ENCODE measurements at regions not wholly inside any gene's neighbourhood (a gene's known extent, or its start where the extent isn't known, plus 50 kb on each side); places are given as distances from the start of the nearest gene placed in this dataset.
"Not testable (repeated sequence)": the region's sequence is repeated elsewhere in the genome, so short reads cannot be mapped to it uniquely, and the experiment has no call there.

GRCh38 chr5:86095092-86095491 lies 522.6 kb upstream of the COX7C start:
- DNase-seq, result no peak

GRCh38 chr5:86101966-86102365 lies 515.8 kb upstream of the COX7C start:
- no peak for DNase-seq

- no peak for DNase-seq
Observed at GRCh38 chr5:86108825-86109224, 508.9 kb upstream of the COX7C start.

- DNase-seq, result no peak
Observed at GRCh38 chr5:86112249-86112648, 505.5 kb upstream of the COX7C start.

GRCh38 chr5:86115164-86115563 lies 502.6 kb upstream of the COX7C start:
- DNase-seq, result no peak

GRCh38 chr5:86118542-86118941 lies 499.2 kb upstream of the COX7C start:
- no peak for DNase-seq

- DNase-seq, result no peak
Observed at GRCh38 chr5:86124333-86124732, 493.4 kb upstream of the COX7C start.

GRCh38 chr5:86125731-86126601 lies 491.8 kb upstream of the COX7C start:
- DNase-seq, result no peak

GRCh38 chr5:86127696-86128095 lies 490.0 kb upstream of the COX7C start:
- no peak for DNase-seq

- no peak for DNase-seq
Observed at GRCh38 chr5:86129009-86129408, 488.7 kb upstream of the COX7C start.

- no peak for DNase-seq
Observed at GRCh38 chr5:86137297-86137696, 480.4 kb upstream of the COX7C start.

- no peak for DNase-seq
Observed at GRCh38 chr5:86143837-86144236, 473.9 kb upstream of the COX7C start.

- DNase-seq, result no peak
Observed at GRCh38 chr5:86152988-86153560, 464.7 kb upstream of the COX7C start.

- no peak for DNase-seq
Observed at GRCh38 chr5:86155796-86156195, 461.9 kb upstream of the COX7C start.

- no peak for DNase-seq
Observed at GRCh38 chr5:86170194-86170593, 447.5 kb upstream of the COX7C start.

- DNase-seq, result no peak
Observed at GRCh38 chr5:86175224-86175623, 442.5 kb upstream of the COX7C start.

- DNase-seq, result no peak
Observed at GRCh38 chr5:86199287-86199686, 418.5 kb upstream of the COX7C start.

GRCh38 chr5:86228147-86228546 lies 389.6 kb upstream of the COX7C start:
- no peak for DNase-seq

- DNase-seq, result no peak
Observed at GRCh38 chr5:86232246-86232645, 385.5 kb upstream of the COX7C start.

- no peak for DNase-seq
Observed at GRCh38 chr5:86244153-86244552, 373.6 kb upstream of the COX7C start.

- no peak for DNase-seq
Observed at GRCh38 chr5:86257871-86258270, 359.9 kb upstream of the COX7C start.

GRCh38 chr5:86284400-86285190 lies 333.1 kb upstream of the COX7C start:
- not testable (repeated sequence) for DNase-seq

GRCh38 chr5:86287437-86287836 lies 330.3 kb upstream of the COX7C start:
- DNase-seq, result not testable (repeated sequence)

- not testable (repeated sequence) for DNase-seq
Observed at GRCh38 chr5:86289786-86290185, 328.0 kb upstream of the COX7C start.

Measured in CD4-positive, alpha-beta T cell treated with Interferon alpha-2 for 1 hour (primary cell).